OCI-LY3 (cell line): ENCODE measurements at regions not wholly inside any gene's neighbourhood (a gene's known extent, or its start where the extent isn't known, plus 50 kb on each side); places are given as distances from the start of the nearest gene placed in this dataset.

ENCODE experiments used
- EZH2phosphoT487 ChIP-seq: fragments of 200-600 bp; shearing (Covaris generic); IDR thresholded peaks from 2 replicates; pipeline ENCODE4 v1.6.1; 2018; ENCODE audit warnings: antibody characterized with exemption, mixed run types, low read depth
- TF ChIP-seq, protein P1 (sequence below): fragments of 200-600, 300-600 bp; sonication (generic); IDR thresholded peaks from 2 replicates; pipeline ENCODE4 v1.5.1; 2014; ENCODE audit warnings: antibody characterized with exemption, low read length, low read depth

DNA sequence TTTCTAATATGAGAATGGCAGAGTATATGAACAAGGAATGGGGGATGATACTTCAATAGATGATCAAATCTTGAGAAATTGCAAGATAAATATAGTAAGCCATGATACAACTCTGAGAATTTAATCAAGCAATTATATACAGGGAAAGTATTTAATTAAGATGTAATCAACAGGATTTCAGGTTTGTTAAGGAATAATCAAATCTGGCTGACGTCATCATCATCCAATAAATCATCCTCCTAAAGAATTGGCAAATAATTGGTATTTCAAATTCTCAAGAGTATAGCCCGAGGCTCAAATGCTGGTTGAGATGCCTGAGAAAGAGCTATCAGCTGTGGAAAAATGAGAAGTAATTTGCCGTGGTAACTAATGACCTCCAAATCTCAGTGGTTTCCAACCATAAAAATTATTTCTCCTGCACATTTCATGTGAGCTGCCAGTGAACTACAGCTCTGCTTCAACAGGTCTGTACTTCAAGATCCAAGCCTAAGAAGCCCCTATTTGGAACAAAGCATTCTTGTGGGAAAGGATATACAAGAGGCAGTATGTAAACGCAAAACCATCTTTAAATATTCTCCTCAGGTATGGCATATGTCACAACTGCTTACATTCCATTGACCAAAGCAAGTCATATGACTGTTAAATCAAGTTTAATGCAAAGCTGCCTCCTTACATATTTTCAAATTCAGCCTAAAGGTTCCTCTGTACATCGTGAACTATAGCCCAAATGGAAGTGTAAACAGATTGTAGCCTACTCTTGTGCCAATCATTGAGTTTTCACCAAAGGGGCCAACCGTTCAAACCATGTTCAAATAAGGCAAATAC lies 503.0 kb downstream of the KIF20B start:
- TF ChIP-seq, protein P1, sequence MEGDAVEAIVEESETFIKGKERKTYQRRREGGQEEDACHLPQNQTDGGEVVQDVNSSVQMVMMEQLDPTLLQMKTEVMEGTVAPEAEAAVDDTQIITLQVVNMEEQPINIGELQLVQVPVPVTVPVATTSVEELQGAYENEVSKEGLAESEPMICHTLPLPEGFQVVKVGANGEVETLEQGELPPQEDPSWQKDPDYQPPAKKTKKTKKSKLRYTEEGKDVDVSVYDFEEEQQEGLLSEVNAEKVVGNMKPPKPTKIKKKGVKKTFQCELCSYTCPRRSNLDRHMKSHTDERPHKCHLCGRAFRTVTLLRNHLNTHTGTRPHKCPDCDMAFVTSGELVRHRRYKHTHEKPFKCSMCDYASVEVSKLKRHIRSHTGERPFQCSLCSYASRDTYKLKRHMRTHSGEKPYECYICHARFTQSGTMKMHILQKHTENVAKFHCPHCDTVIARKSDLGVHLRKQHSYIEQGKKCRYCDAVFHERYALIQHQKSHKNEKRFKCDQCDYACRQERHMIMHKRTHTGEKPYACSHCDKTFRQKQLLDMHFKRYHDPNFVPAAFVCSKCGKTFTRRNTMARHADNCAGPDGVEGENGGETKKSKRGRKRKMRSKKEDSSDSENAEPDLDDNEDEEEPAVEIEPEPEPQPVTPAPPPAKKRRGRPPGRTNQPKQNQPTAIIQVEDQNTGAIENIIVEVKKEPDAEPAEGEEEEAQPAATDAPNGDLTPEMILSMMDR, result no peak
- no peak for TF ChIP-seq EZH2phosphoT487
